ENCODE measurements at regions not wholly inside any gene's neighbourhood (a gene's known extent, or its start where the extent isn't known, plus 50 kb on each side); places are given as distances from the start of the nearest gene placed in this dataset.

- TF ChIP-seq ZKSCAN3 (CRISPR knock-in tag; IDR thresholded peaks at IDR 0.05) (no peak), FOXK1 (CRISPR knock-in tag; IDR thresholded peaks at IDR 0.05; ENCODE audit: borderline replicate concordance) (no peak), MEF2A (IDR thresholded peaks at IDR 0.05; ENCODE audit: control insufficient read depth, low read depth, low read length) (no peak), POU5F1 (IDR thresholded peaks at IDR 0.05; ENCODE audit: borderline replicate concordance, low read depth, low read length, partially characterized antibody) (no peak), ZKSCAN1 (IDR thresholded peaks at IDR 0.05; ENCODE audit: low read depth, low read length) (no peak), ZNF316 (IDR thresholded peaks at IDR 0.05) (no peak), CBFB (CRISPR knock-in tag; IDR thresholded peaks at IDR 0.05) (no peak), HCFC1 (IDR thresholded peaks at IDR 0.05; ENCODE audit: low read depth, low read length) (no peak)
These were observed 247.4 kb downstream of the SMARCA2 start (continued) for GRCh38 chr9:2262386-2263071.

GRCh38 chr9:2263111-2263510 lies 248.0 kb downstream of the SMARCA2 start:
- Histone ChIP-seq H3K27me3 (ENCODE audit: control insufficient read depth in 2 of 2, insufficient read depth in 2 of 2, low read length in 2 of 2) (no peaks in the 10 kb centered on the region), H3K4me3 (no peak overlapping the region), H3K4me2 (ENCODE audit: insufficient read depth, low read length) (no peak overlapping the region), H3K9me1 (ENCODE audit: control insufficient read depth, insufficient read depth, low read length) (no peaks in the 10 kb centered on the region), H3K79me2 (ENCODE audit: control insufficient read depth, insufficient read depth, low read length) (no peaks in the 10 kb centered on the region), H3K9me3 (replicated peaks; ENCODE audit: control insufficient read depth, insufficient read depth, low read depth, low read length) (no peaks in the 10 kb centered on the region), H2AFZ (ENCODE audit: low read depth, low read length) (no peak overlapping the region), H3K4me1 (replicated peaks in 1 of 2; ENCODE audit: control insufficient read depth in 2 of 2, insufficient read depth in 2 of 2, low read length in 2 of 2) (no peaks in the 10 kb centered on the region), H3K9ac (ENCODE audit: insufficient read depth in 1 of 2, low read depth in 2 of 2, low read length in 2 of 2) (no peak overlapping the region), H3K27ac (ENCODE audit: extremely low read depth, low read depth, low read length) (no peak overlapping the region), H3K36me3 (ENCODE audit: control insufficient read depth, insufficient read depth, low read length) (no peaks in the 10 kb centered on the region), H4K20me1 (replicated peaks; ENCODE audit: control insufficient read depth, insufficient read depth, low read length) (no peaks in the 10 kb centered on the region)
- no peak for DNase-seq (ENCODE audit: extremely low read depth in 1 of 4, low spot score in 3 of 4)
- no TSS peak for BruUV-seq (replicated peaks)
- intact Hi-C loops (cut with micrococcal nuclease) (no loop called here), in situ Hi-C loops (cut with MboI) (no loop called here)
- 0% methylated on average over 1 of the region's 1 CpG for WGBS (ENCODE audit: insufficient coverage, low coverage, missing lambda C conversion rate)
- FAIRE-seq: no peak
- CTCF ChIA-PET (ENCODE audit: low intra/inter-chr PET ratio): no interaction called here
- ATAC-seq: no peak
- POLR2A ChIA-PET: no interaction called here
- no peak for TF ChIP-seq ZZZ3 (IDR thresholded peaks at IDR 0.05)
- TF ChIP-seq HDAC8 (tag; IDR thresholded peaks at IDR 0.05): no peak
- TF ChIP-seq GTF3C2 (IDR thresholded peaks at IDR 0.05; ENCODE audit: borderline replicate concordance, extremely low read depth, insufficient read length): no peak
- TF ChIP-seq ZNF778 (CRISPR knock-in tag; IDR thresholded peaks at IDR 0.05): no peak
- TF ChIP-seq SIN3B (IDR thresholded peaks at IDR 0.05; ENCODE audit: low read depth): no peak
- TF ChIP-seq PHF20 (IDR thresholded peaks at IDR 0.05; ENCODE audit: partially characterized antibody): no peak
- TF ChIP-seq RAD51 (IDR thresholded peaks at IDR 0.05; ENCODE audit: borderline replicate concordance, low read depth): no peak
- TF ChIP-seq ZNF740 (CRISPR knock-in tag; IDR thresholded peaks at IDR 0.05): no peak
- no peak for TF ChIP-seq ZNF740 (tag; IDR thresholded peaks at IDR 0.05)
- no peak for TF ChIP-seq ZNF398 (CRISPR knock-in tag; IDR thresholded peaks at IDR 0.05)
